GM12891 (cell line): ENCODE measurements at regions not wholly inside any gene's neighbourhood (a gene's known extent, or its start where the extent isn't known, plus 50 kb on each side); places are given as distances from the start of the nearest gene placed in this dataset.

Experiments
- PAX5 ChIP-seq: IDR thresholded peaks from 2 replicates; pipeline ENCODE4 v1.6.1; 2011; ENCODE audit warnings: low read length, moderate library complexity, mild to moderate bottlenecking; ENCODE audit not compliant: insufficient read depth, severe bottlenecking
- POLR2A ChIP-seq: IDR thresholded peaks from 2 replicates; pipeline ENCODE4 v1.6.1; 2011; ENCODE audit warnings: low read depth, low read length, control low read depth
- POLR2AphosphoS5 ChIP-seq: IDR thresholded peaks from 2 replicates; pipeline ENCODE4 v1.6.1; 2011; ENCODE audit warnings: low read depth, low read length, control low read depth
- POU2F2 ChIP-seq: IDR thresholded peaks from 2 replicates; pipeline ENCODE4 v1.6.1; 2011; ENCODE audit warnings: low read depth, mild to moderate bottlenecking, control low read depth, low read length, moderate library complexity
- SPI1 ChIP-seq: IDR thresholded peaks from 2 replicates; pipeline ENCODE4 v1.6.1; 2011; ENCODE audit warnings: low read depth, low read length, control low read depth
- TAF1 ChIP-seq: IDR thresholded peaks from 2 replicates; pipeline ENCODE4 v1.6.1; 2011; ENCODE audit warnings: low read depth, low read length, control low read depth

DNA sequence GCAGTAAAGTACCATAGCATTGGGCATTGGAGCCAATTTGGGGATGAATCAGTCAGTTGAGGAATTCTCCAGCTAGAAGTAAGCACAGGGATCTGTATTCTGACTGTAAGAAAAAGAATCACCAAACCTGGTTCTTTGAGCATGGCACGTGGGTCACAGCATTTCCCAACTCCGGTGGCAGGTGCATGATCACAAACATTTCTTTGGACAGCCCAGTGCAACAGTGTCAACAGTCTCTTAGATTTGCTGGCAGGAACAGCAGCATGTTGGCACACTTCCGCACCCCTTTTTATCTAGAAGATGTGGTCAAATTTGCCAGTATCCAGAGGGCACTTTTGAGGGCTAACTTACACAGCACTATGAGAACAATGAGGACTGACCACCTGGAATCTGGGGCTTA lies 437.5 kb upstream of the GHITM start:
- TF ChIP-seq POLR2AphosphoS5: no peak
- no peak for TF ChIP-seq TAF1
- no peak for TF ChIP-seq POLR2A
- TF ChIP-seq POU2F2: no peak
- no peak for TF ChIP-seq PAX5
- no peak for TF ChIP-seq SPI1
